Calu3 (cell line): ENCODE measurements at regions not wholly inside any gene's neighbourhood (a gene's known extent, or its start where the extent isn't known, plus 50 kb on each side); places are given as distances from the start of the nearest gene placed in this dataset.

ENCODE experiments used
- BruUV-seq: library from RNA; stranded (reverse); fragments of 400-500 nt; replicated peaks from 2 replicates; lab custom pipeline; 2021; lab: Mats Ljungman, UMichigan
- CTCF ChIA-PET: fragments of 300-600 bp; sonication (Branson Sonifier 250); formaldehyde crosslinking; loops from one replicate; lab custom pipeline; 2022; ENCODE audit warnings: antibody characterized with exemption; lab: Charles Lee
- DNase-seq: peaks from one replicate; pipeline ENCODE4 v3.0.0; 2022
- H3K27ac Mint-ChIP-seq: one replicate; pipeline ENCODE4 v1.8.0; 2022; ENCODE audit warnings: mixed read lengths; ENCODE audit not compliant: unreplicated experiment
- H3K27me3 Mint-ChIP-seq: one replicate; pipeline ENCODE4 v1.8.0; 2022; ENCODE audit warnings: mixed read lengths; ENCODE audit not compliant: unreplicated experiment
- H3K36me3 Mint-ChIP-seq: one replicate; pipeline ENCODE4 v1.8.0; 2022; ENCODE audit warnings: mild to moderate bottlenecking, moderate library complexity, mixed read lengths; ENCODE audit not compliant: insufficient read depth, unreplicated experiment
- H3K4me1 Mint-ChIP-seq: one replicate; pipeline ENCODE4 v1.8.0; 2022; ENCODE audit warnings: mild to moderate bottlenecking, low read depth, mixed read lengths; ENCODE audit not compliant: unreplicated experiment
- H3K4me3 Mint-ChIP-seq: one replicate; pipeline ENCODE4 v1.8.0; 2022; ENCODE audit warnings: mild to moderate bottlenecking, low read depth, moderate library complexity, mixed read lengths; ENCODE audit not compliant: unreplicated experiment
- H3K9me3 Mint-ChIP-seq: one replicate; pipeline ENCODE4 v1.8.0; 2022; ENCODE audit warnings: low read depth, mixed read lengths; ENCODE audit not compliant: unreplicated experiment
- intact Hi-C: fragments of 100-400 bp; cut with micrococcal nuclease; formaldehyde crosslinking; loops from one replicate; pipeline ENCODE4 v1.10.0; 2022; ENCODE audit not compliant: unreplicated experiment
- TF ChIP-seq, protein P1 (sequence below): fragments of 200-600 bp; IDR thresholded peaks from one replicate; pipeline ENCODE4 v1.8.0; 2022; ENCODE audit warnings: antibody characterized with exemption; ENCODE audit not compliant: unreplicated experiment

- TF ChIP-seq, protein P1, sequence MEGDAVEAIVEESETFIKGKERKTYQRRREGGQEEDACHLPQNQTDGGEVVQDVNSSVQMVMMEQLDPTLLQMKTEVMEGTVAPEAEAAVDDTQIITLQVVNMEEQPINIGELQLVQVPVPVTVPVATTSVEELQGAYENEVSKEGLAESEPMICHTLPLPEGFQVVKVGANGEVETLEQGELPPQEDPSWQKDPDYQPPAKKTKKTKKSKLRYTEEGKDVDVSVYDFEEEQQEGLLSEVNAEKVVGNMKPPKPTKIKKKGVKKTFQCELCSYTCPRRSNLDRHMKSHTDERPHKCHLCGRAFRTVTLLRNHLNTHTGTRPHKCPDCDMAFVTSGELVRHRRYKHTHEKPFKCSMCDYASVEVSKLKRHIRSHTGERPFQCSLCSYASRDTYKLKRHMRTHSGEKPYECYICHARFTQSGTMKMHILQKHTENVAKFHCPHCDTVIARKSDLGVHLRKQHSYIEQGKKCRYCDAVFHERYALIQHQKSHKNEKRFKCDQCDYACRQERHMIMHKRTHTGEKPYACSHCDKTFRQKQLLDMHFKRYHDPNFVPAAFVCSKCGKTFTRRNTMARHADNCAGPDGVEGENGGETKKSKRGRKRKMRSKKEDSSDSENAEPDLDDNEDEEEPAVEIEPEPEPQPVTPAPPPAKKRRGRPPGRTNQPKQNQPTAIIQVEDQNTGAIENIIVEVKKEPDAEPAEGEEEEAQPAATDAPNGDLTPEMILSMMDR: no peak
- Mint-ChIP-seq H3K9me3 (no peaks in the 10 kb centered on the region), H3K4me3 (no peak overlapping the region), H3K4me1 (peaks cover 12% of the 10 kb centered on the region), H3K27me3 (no peaks in the 10 kb centered on the region), H3K36me3 (no peaks in the 10 kb centered on the region), H3K27ac (no peak overlapping the region)
- intact Hi-C loops: no loop called here
- DNase-seq: no peak
- no TSS peak for BruUV-seq
- CTCF ChIA-PET: no interaction called here
Observed at GRCh38 chr20:7693761-7694160, 246.5 kb downstream of the HAO1 start.

DNA sequence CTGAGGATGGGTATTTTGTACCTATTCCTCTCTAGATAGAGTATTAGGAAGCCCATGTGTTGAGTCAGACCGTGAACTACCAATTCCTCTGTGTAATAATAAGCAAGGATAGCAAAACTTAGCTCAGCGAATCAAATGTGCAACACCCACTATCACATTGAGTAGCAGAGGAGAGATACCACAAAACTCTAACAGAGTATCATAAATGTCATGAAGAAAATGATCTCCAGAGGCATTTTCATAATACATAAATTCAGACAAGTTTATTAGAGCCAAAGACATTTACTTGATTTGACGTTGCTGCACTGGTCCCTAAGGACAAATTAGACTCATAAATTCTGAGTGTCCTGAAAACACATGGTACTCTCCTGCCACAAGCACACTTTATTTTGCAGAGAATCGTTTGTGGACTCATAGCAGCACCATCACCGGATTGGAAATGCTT lies 245.2 kb downstream of the HAO1 start:
- intact Hi-C loops: no loop called here
- Mint-ChIP-seq H3K27ac (no peak overlapping the region), H3K4me1 (peaks cover 12% of the 10 kb centered on the region), H3K9me3 (no peaks in the 10 kb centered on the region), H3K4me3 (no peak overlapping the region), H3K36me3 (no peaks in the 10 kb centered on the region), H3K27me3 (no peaks in the 10 kb centered on the region)
- CTCF ChIA-PET: interaction anchor here (0.9 kb wide), 1 partner anchor 28 kb away, joined by 4 read pairs; no protein-coding TSS in a partner anchor
- no TSS peak for BruUV-seq
- no peak for DNase-seq
- TF ChIP-seq, protein P1: no peak

- Mint-ChIP-seq H3K36me3 (no peaks in the 10 kb centered on the region), H3K27ac (no peak overlapping the region), H3K9me3 (peaks cover under 1% of the 10 kb centered on the region), H3K27me3 (no peaks in the 10 kb centered on the region), H3K4me1 (peaks cover 12% of the 10 kb centered on the region), H3K4me3 (no peak overlapping the region)
- DNase-seq: no peak
- no TSS peak for BruUV-seq
- intact Hi-C loops: no loop called here
- TF ChIP-seq, protein P1: no peak
- CTCF ChIA-PET: interaction anchor here (0.9 kb wide), 1 partner anchor 28 kb away, joined by 4 read pairs; no protein-coding TSS in a partner anchor
Observed at GRCh38 chr20:7695635-7696034, 244.6 kb downstream of the HAO1 start.

- no peak overlapping the region for H3K4me3 Mint-ChIP-seq
- H3K27ac Mint-ChIP-seq: no peak overlapping the region
- CTCF ChIA-PET: no interaction called here
- no peaks in the 10 kb centered on the region for H3K36me3 Mint-ChIP-seq
- no peaks in the 10 kb centered on the region for H3K27me3 Mint-ChIP-seq
- H3K4me1 Mint-ChIP-seq: peaks cover 12% of the 10 kb centered on the region
- peaks cover 4% of the 10 kb centered on the region for H3K9me3 Mint-ChIP-seq
- TF ChIP-seq, protein P1: no peak
- BruUV-seq: no TSS peak
- DNase-seq: no peak
- intact Hi-C loops: no loop called here
Observed at GRCh38 chr20:7696311-7696710, 243.9 kb downstream of the HAO1 start.
